NT2/D1 (cell line): ENCODE measurements at regions not wholly inside any gene's neighbourhood (a gene's known extent, or its start where the extent isn't known, plus 50 kb on each side); places are given as distances from the start of the nearest gene placed in this dataset.

Source experiments
- DNase-seq: peaks from one replicate; pipeline ENCODE4 v3.0.0-alpha.2; 2011; ENCODE audit warnings: low read depth, low spot score
- H3K27me3 ChIP-seq: 2 replicates; pipeline ENCODE4 v1.6.0; 2011; ENCODE audit warnings: mild to moderate bottlenecking; ENCODE audit not compliant: insufficient read length, insufficient read depth
- H3K36me3 ChIP-seq: 2 replicates; pipeline ENCODE4 v1.6.1; 2011; ENCODE audit warnings: mild to moderate bottlenecking, low read length, mixed read lengths; ENCODE audit not compliant: insufficient read depth, insufficient read length
- H3K4me1 ChIP-seq: 2 replicates; pipeline ENCODE4 v1.5.1; 2011; ENCODE audit not compliant: insufficient read depth, insufficient read length
- H3K4me3 ChIP-seq: 2 replicates; pipeline ENCODE4 v1.5.1; 2011; ENCODE audit warnings: low read depth; ENCODE audit not compliant: insufficient read length
- H3K9ac ChIP-seq: 2 replicates; pipeline ENCODE4 v1.6.0; 2011; ENCODE audit warnings: low read depth; ENCODE audit not compliant: insufficient read length
- H3K9me3 ChIP-seq: 2 replicates; pipeline ENCODE4 v1.5.1; 2011; ENCODE audit warnings: mild to moderate bottlenecking, low read length; ENCODE audit not compliant: insufficient read depth
- SUZ12 ChIP-seq: IDR thresholded peaks from 2 replicates; pipeline ENCODE4 v1.6.1; 2011; ENCODE audit not compliant: insufficient read length, insufficient read depth; ENCODE audit errors: extremely low read depth
- YY1 ChIP-seq: IDR thresholded peaks from 2 replicates; pipeline ENCODE4 v1.6.1; 2011; ENCODE audit not compliant: insufficient read length, insufficient read depth
- ZNF274 ChIP-seq: IDR thresholded peaks from 2 replicates; pipeline ENCODE4 v1.6.1; 2011; ENCODE audit warnings: mild to moderate bottlenecking, low read depth, low read length

DNA sequence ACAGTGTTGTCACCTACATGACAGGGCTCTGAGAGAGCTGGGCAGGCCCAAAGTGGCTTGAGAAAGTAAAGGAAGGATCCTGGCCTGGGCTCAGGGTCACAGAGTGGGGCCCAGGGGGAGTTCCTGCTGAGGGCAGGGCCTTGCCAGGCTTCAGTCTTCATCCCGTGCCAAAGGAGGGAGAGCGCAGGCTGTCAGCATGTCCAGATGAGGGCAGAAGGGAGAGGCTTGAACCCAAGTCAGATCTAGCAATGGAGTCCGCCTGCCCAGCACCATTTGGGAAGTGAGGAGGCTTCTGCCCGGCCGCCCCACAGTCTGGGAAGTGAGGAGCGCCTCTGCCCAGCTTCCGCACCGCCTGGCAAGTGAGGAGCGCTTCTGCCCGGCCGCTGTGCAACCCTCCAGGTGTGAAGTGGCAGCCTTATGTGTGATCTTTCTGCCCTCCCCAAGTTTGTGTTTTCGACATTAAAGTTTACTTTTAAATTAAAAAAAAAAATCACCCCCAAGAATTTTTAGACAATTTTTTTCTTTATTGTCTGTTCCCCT lies 303.6 kb upstream of the PROK2 start:
- no peaks in the 10 kb centered on the region for H3K9me3 ChIP-seq
- DNase-seq, result no peak
- no peak for TF ChIP-seq YY1
- TF ChIP-seq SUZ12, result no peak
- no peak for TF ChIP-seq ZNF274
- no peaks in the 10 kb centered on the region for H3K27me3 ChIP-seq
- H3K4me1 ChIP-seq, result peaks cover 5% of the 10 kb centered on the region
- no peak overlapping the region for H3K9ac ChIP-seq
- no peak overlapping the region for H3K4me3 ChIP-seq
- no peaks in the 10 kb centered on the region for H3K36me3 ChIP-seq

DNA sequence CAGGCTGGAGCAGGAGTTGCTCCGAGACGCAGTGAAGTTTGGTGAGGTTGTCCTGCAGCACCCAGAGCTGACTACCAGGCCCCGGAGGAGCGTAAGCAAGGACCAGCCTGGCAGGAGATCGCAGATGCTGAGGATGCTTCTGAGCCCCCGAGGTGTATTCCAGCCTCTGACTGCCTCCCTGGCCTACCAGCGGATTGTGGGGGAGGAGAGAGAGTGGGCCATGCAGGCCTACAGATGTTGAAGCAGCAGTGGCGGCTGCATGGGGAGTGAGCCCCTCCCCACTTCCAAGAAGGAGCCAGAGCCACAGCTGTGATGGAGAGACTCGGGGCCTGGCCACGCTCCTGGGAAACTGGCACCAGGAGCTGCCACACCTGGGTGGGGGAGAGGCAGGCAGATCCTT lies 302.5 kb upstream of the PROK2 start:
- H3K36me3 ChIP-seq, result no peaks in the 10 kb centered on the region
- TF ChIP-seq YY1, result no peak
- TF ChIP-seq SUZ12, result no peak
- TF ChIP-seq ZNF274, result no peak
- H3K4me1 ChIP-seq, result peaks cover 8% of the 10 kb centered on the region
- H3K4me3 ChIP-seq, result no peak overlapping the region
- no peak for DNase-seq
- H3K9me3 ChIP-seq, result no peaks in the 10 kb centered on the region
- H3K9ac ChIP-seq, result no peak overlapping the region
- H3K27me3 ChIP-seq, result no peaks in the 10 kb centered on the region

DNA sequence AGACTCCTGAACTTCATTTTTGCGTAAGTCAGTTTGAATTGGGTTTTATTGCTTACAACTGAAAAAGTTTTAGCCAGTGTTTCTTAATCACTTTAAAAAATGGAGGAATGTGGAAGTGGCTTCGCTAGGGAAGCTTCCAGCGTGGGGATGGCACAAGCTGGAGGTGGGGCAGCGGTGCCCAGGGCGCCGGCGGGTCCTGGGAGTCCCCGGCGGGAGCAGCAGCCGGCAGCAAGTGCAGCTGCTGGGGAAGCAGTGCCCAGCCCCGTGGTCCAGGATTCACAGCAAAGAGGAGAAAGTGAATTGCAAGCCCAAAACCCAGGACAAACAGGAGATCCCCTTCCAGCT lies 301.8 kb upstream of the PROK2 start:
- no peaks in the 10 kb centered on the region for H3K9me3 ChIP-seq
- DNase-seq, result no peak
- no peaks in the 10 kb centered on the region for H3K36me3 ChIP-seq
- no peak overlapping the region for H3K9ac ChIP-seq
- H3K27me3 ChIP-seq, result no peaks in the 10 kb centered on the region
- H3K4me1 ChIP-seq, result peaks cover 8% of the 10 kb centered on the region
- TF ChIP-seq ZNF274 (no peak), SUZ12 (no peak), YY1 (no peak)
- H3K4me3 ChIP-seq, result no peak overlapping the region

DNA sequence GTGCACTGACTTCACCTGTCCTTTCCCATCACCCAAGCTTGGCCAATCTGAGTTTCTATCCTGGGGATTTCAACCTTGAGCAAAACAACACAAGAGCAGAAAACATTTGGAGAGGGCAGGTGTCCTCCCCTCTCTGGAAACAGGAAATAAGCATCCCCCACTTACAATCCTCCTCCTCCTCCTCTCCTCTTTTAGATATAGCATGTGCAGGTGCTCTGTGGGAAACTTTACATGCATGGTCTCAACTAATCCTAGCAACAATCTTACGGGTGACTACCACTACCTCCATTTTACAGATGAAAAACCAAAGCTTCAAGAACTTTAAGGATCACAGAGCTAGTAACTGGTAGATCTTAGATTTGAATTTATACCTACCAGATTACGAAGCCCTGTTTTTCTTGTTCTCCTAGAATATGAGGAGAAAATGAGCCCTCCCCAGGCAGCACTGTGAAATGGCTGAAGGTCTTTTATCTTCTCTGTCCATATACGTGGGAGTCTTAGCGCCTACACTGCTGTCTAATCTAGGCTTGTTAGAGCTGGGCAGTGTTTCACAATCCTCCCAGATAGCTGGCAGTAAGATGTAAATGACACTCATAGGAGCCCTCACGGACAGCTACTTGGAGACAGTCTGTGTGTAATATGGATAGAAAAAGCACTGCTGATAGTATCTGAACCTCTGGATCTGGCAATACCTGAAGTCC lies 301.2 kb upstream of the PROK2 start:
- H3K27me3 ChIP-seq, result no peaks in the 10 kb centered on the region
- no peaks in the 10 kb centered on the region for H3K36me3 ChIP-seq
- no peak overlapping the region for H3K9ac ChIP-seq
- TF ChIP-seq ZNF274, result no peak
- no peak for TF ChIP-seq SUZ12
- peaks cover 8% of the 10 kb centered on the region for H3K4me1 ChIP-seq
- no peak for DNase-seq
- no peaks in the 10 kb centered on the region for H3K9me3 ChIP-seq
- no peak overlapping the region for H3K4me3 ChIP-seq

DNA sequence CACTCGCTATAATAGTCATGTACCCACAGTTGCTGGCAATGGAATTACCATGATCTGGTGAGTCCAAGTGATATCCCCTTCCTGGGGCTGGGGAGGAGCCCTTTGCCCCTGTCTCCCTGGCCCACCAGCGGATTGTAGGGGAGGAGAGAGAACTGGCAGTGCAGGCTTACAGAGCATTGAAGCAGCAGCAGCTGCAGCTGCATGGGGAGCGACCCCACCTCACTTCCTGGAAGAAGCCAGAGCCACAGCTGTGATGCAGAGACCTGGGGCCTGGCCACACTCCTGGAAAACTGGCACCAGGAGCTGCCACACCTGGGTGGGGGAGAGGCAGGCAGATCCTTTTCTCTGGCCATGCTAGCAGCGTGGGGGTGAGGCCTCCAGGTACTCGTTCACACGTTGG lies 300.1 kb upstream of the PROK2 start:
- Histone ChIP-seq H3K4me3 (no peak overlapping the region), H3K9me3 (peaks cover 10% of the 10 kb centered on the region; the same call in 1 of the 2 replicates), H3K9ac (no peak overlapping the region), H3K36me3 (no peaks in the 10 kb centered on the region), H3K27me3 (no peaks in the 10 kb centered on the region), H3K4me1 (peaks cover 8% of the 10 kb centered on the region)
- TF ChIP-seq SUZ12 (no peak), YY1 (no peak), ZNF274 (no peak)
- no peak for DNase-seq

DNA sequence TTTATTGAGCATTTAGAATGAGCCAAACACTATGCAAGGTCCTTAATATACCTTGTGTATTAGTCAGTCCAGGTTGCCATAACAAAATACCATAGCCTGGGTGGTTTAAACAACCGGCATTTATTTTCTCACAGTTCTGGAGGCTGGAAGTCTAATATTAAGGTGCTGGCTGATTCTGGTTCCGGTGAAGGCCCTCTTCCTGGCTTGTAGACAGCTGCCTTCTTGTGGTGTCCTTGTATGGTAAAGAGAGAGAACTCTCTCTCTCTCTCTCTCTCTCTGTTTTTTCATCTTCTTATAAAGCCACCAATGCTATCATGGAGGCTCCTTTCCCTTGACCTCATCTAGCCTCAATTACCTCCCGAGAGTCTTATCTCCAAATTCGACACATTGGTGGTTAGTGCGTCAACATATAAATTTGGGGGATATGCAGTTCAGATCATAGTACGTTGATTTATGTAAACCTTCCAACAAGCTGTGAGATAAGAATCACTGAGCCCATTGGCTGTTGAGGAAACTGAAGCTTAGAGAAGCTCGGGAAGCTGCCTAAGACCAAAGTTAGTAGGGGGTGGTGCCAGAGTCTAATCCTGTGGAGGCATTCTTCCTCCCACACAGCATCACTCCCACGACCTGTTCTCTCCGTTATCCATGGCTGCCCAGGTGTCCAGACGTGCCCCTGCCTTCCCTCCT lies 298.0 kb upstream of the PROK2 start:
- peaks cover 11% of the 10 kb centered on the region for H3K4me1 ChIP-seq
- no peak overlapping the region for H3K9ac ChIP-seq
- no peaks in the 10 kb centered on the region for H3K36me3 ChIP-seq
- DNase-seq, result no peak
- TF ChIP-seq SUZ12 (no peak), ZNF274 (no peak), YY1 (no peak)
- no peaks in the 10 kb centered on the region for H3K27me3 ChIP-seq
- H3K9me3 ChIP-seq, result peaks cover 10% of the 10 kb centered on the region; the same call in 1 of the 2 replicates
- H3K4me3 ChIP-seq, result no peak overlapping the region

DNA sequence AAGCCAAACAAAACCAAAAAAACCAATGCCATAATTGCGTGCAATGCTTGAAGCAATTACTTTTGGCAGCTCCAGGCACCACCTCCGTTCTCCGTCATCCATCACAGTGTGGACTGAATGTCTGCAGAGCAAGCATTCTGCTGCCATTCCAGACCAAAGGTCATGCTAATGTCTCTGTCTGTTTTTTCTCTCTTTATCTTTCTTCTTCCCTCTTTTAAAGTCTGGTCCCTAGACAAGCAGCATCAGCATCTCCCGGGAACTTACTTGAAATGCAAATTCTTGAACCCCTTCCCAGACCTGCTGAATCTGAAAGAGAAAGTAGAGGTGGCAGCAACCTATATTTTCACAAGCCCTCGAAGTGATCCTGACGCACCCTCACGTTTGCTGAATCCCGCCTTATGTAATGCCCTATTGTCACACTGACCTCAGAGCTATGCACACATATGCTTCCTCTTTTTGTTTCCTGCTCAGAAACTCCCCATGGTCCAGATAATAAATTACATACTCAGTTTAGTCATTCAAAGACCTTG lies 297.3 kb upstream of the PROK2 start:
- H3K9ac ChIP-seq, result no peak overlapping the region
- peak; percentile 52 for DNase-seq

More for the DNA sequence above, 297.3 kb upstream of the PROK2 start:
- H3K9me3 ChIP-seq, result peaks cover 15% of the 10 kb centered on the region
- H3K4me1 ChIP-seq, result peaks cover 9% of the 10 kb centered on the region
- H3K36me3 ChIP-seq, result no peaks in the 10 kb centered on the region
- no peak for TF ChIP-seq ZNF274
- no peak for TF ChIP-seq SUZ12
- no peak for TF ChIP-seq YY1
- no peaks in the 10 kb centered on the region for H3K27me3 ChIP-seq
- H3K4me3 ChIP-seq, result no peak overlapping the region
